ENCODE measurements at regions not wholly inside any gene's neighbourhood (a gene's known extent, or its start where the extent isn't known, plus 50 kb on each side); places are given as distances from the start of the nearest gene placed in this dataset.
"Not testable (repeated sequence)": the region's sequence is repeated elsewhere in the genome, so short reads cannot be mapped to it uniquely, and the experiment has no call there.

GRCh38 chr1:199018471-199019135 lies 379.8 kb downstream of the PTPRC start:
- Histone ChIP-seq H3K27ac (no peak overlapping the region), H3K4me3 (no peak overlapping the region), H3K36me3 (no peaks in the 10 kb centered on the region), H3K9me3 (no peaks in the 10 kb centered on the region), H3K27me3 (no peaks in the 10 kb centered on the region), H3K4me1 (no peaks in the 10 kb centered on the region)
- TF ChIP-seq POLR2A (IDR thresholded peaks at IDR 0.05) (no peak), CTCF (IDR thresholded peaks at IDR 0.05) (no peak)
- DNase-seq: no peak

GRCh38 chr1:199020051-199020450 lies 381.2 kb downstream of the PTPRC start:
- H3K4me3 ChIP-seq: no peak overlapping the region
- no peak overlapping the region for H3K27ac ChIP-seq
- TF ChIP-seq POLR2A (IDR thresholded peaks at IDR 0.05) (no peak), CTCF (IDR thresholded peaks at IDR 0.05) (no peak)
- DNase-seq: no peak
- H3K4me1 ChIP-seq: no peaks in the 10 kb centered on the region
- H3K27me3 ChIP-seq: no peaks in the 10 kb centered on the region
- H3K36me3 ChIP-seq: no peaks in the 10 kb centered on the region
- no peaks in the 10 kb centered on the region for H3K9me3 ChIP-seq

- Histone ChIP-seq H3K4me3 (no peak overlapping the region), H3K36me3 (no peaks in the 10 kb centered on the region), H3K27ac (no peak overlapping the region), H3K9me3 (no peaks in the 10 kb centered on the region), H3K4me1 (no peaks in the 10 kb centered on the region), H3K27me3 (no peaks in the 10 kb centered on the region)
- TF ChIP-seq CTCF (IDR thresholded peaks at IDR 0.05) (no peak), POLR2A (IDR thresholded peaks at IDR 0.05) (no peak)
- DNase-seq: no peak
These were observed 382.1 kb downstream of the PTPRC start for GRCh38 chr1:199020904-199021303.

- H3K27ac ChIP-seq: no peak overlapping the region
- H3K27me3 ChIP-seq: peaks cover 0 to 3% of the 10 kb centered on the region in 2 donors
- no peaks in the 10 kb centered on the region for H3K36me3 ChIP-seq
- no peaks in the 10 kb centered on the region for H3K9me3 ChIP-seq
- H3K4me3 ChIP-seq: no peak overlapping the region
- H3K4me1 ChIP-seq: no peaks in the 10 kb centered on the region
- DNase-seq: no peak
- no peak for TF ChIP-seq CTCF (IDR thresholded peaks at IDR 0.05)
- no peak for TF ChIP-seq POLR2A (IDR thresholded peaks at IDR 0.05)
These were observed 390.6 kb downstream of the PTPRC start for GRCh38 chr1:199029401-199029800.

GRCh38 chr1:199029855-199030254 lies 391.0 kb downstream of the PTPRC start:
- H3K27me3 ChIP-seq: peaks cover 0 to 3% of the 10 kb centered on the region in 2 donors

GRCh38 chr1:199030541-199030940 lies 391.7 kb downstream of the PTPRC start:
- not testable (repeated sequence) for H3K27ac ChIP-seq, H3K4me1 ChIP-seq, H3K27me3 ChIP-seq, H3K4me3 ChIP-seq, H3K9me3 ChIP-seq, DNase-seq, H3K36me3 ChIP-seq

More at GRCh38 chr1:199029855-199030254, 391.0 kb downstream of the PTPRC start:
- H3K36me3 ChIP-seq: no peaks in the 10 kb centered on the region
- H3K9me3 ChIP-seq: no peaks in the 10 kb centered on the region
- TF ChIP-seq CTCF (IDR thresholded peaks at IDR 0.05) (no peak), POLR2A (IDR thresholded peaks at IDR 0.05) (no peak)
- no peak overlapping the region for H3K27ac ChIP-seq
- no peaks in the 10 kb centered on the region for H3K4me1 ChIP-seq
- no peak for DNase-seq
- H3K4me3 ChIP-seq: no peak overlapping the region

GRCh38 chr1:199031170-199031569 lies 392.3 kb downstream of the PTPRC start:
- H3K27ac ChIP-seq, H3K4me3 ChIP-seq, H3K27me3 ChIP-seq, H3K4me1 ChIP-seq, H3K9me3 ChIP-seq, DNase-seq, H3K36me3 ChIP-seq: not testable (repeated sequence)

- H3K4me1 ChIP-seq, H3K4me3 ChIP-seq, H3K27ac ChIP-seq, H3K9me3 ChIP-seq, H3K27me3 ChIP-seq, H3K36me3 ChIP-seq, DNase-seq: not testable (repeated sequence)
These were observed 393.6 kb downstream of the PTPRC start for GRCh38 chr1:199032479-199032878.

Measured in Peyer's patch (tissue), 4 donors.